Tibial nerve (tissue), 4 donors: ENCODE measurements at regions not wholly inside any gene's neighbourhood (a gene's known extent, or its start where the extent isn't known, plus 50 kb on each side); places are given as distances from the start of the nearest gene placed in this dataset.

Experiments
- DNase-seq, 2 donors: peaks; one replicate each; pipeline ENCODE4 v3.0.0-alpha.2; 2019; ENCODE audit warnings: low spot score in 2 of 2
- H3K27ac ChIP-seq, 4 donors: fragments of 200-600 bp; sonication (generic) in 3 of 4; one replicate each; pipeline ENCODE4 v1.5.1; 2017 to 2019; ENCODE audit warnings: mild to moderate bottlenecking in 1 of 4
- H3K27me3 ChIP-seq, 2 donors: fragments of 200-600 bp; sonication (generic) in 1 of 2; one replicate each; pipeline versions ENCODE4 v1.5.1 to v1.6.0; 2017 to 2019
- H3K36me3 ChIP-seq, 3 donors: fragments of 200-600 bp; sonication (generic); one replicate each; pipeline ENCODE4 v1.5.1; 2018 to 2019
- H3K4me1 ChIP-seq, 4 donors: fragments of 200-600 bp; sonication (generic) in 3 of 4; one replicate each; pipeline ENCODE4 v1.5.1; 2017 to 2019
- H3K4me3 ChIP-seq, 4 donors: fragments of 200-600 bp; sonication (generic) in 3 of 4; one replicate each; pipeline ENCODE4 v1.5.1; 2017 to 2019; ENCODE audit warnings: mild to moderate bottlenecking in 1 of 4, moderate library complexity in 1 of 4
- H3K9me3 ChIP-seq, 4 donors: fragments of 200-600 bp; sonication (generic) in 3 of 4; one replicate each; pipeline ENCODE4 v1.5.1; 2017 to 2019
- CTCF ChIP-seq, 5 experiments: fragments of 200-600 bp in 3 of 5; fragments of 450-650 bp in 2 of 5; sonication (generic) in 3 of 5; IDR thresholded peaks; one replicate each; pipeline ENCODE4 v1.5.1; 2016 to 2019; ENCODE audit warnings: antibody characterized with exemption in 5 of 5, mild to moderate bottlenecking in 3 of 5, moderate library complexity in 2 of 5
- EP300 ChIP-seq, 2 donors: sonication (generic); formaldehyde crosslinking; IDR thresholded peaks; one replicate each; pipeline ENCODE4 v1.6.1; 2017; ENCODE audit warnings: antibody characterized with exemption in 2 of 2, mild to moderate bottlenecking in 1 of 2
- POLR2A ChIP-seq, 2 donors: fragments of 450-650 bp; IDR thresholded peaks; one replicate each; pipeline ENCODE4 v1.6.1; 2017; ENCODE audit warnings: antibody characterized with exemption in 2 of 2, mild to moderate bottlenecking in 2 of 2, moderate library complexity in 2 of 2
- WGBS, 2 donors: methylation state at CpG; one replicate each; pipeline ENCODE4 v1.1.5; 2018; 5-methylcytosine and 5-hydroxymethylcytosine counted together

- Histone ChIP-seq H3K27ac (no peak overlapping the region), H3K27me3 (no peaks in the 10 kb centered on the region), H3K36me3 (no peaks in the 10 kb centered on the region), H3K4me1 (no peaks in the 10 kb centered on the region), H3K9me3 (no peaks in the 10 kb centered on the region), H3K4me3 (no peak overlapping the region)
- WGBS, 2 donors = 71 to 72% methylated on average over 4 of the region's 4 CpGs
- no peak for TF ChIP-seq POLR2A (IDR thresholded peaks at IDR 0.05)
- no peak for TF ChIP-seq CTCF (IDR thresholded peaks at IDR 0.05)
- TF ChIP-seq EP300 (IDR thresholded peaks at IDR 0.05) = no peak
- DNase-seq = no peak
Measured at GRCh38 chr9:29866556-29866955, 2293.3 kb upstream of the C9orf72 start.

- no peaks in the 10 kb centered on the region for H3K36me3 ChIP-seq
- TF ChIP-seq EP300 (IDR thresholded peaks at IDR 0.05) (no peak), POLR2A (IDR thresholded peaks at IDR 0.05) (no peak), CTCF (IDR thresholded peaks at IDR 0.05) (no peak)
- DNase-seq = no peak
- no peak overlapping the region for H3K27ac ChIP-seq
- no peaks in the 10 kb centered on the region for H3K9me3 ChIP-seq
- H3K4me3 ChIP-seq = no peak overlapping the region
- H3K27me3 ChIP-seq = no peaks in the 10 kb centered on the region
- no peaks in the 10 kb centered on the region for H3K4me1 ChIP-seq
Measured at GRCh38 chr9:29873579-29873978, 2300.3 kb upstream of the C9orf72 start.

GRCh38 chr9:29875547-29875946 is 2302.3 kb upstream of the C9orf72 start:
- no peak for DNase-seq
- TF ChIP-seq POLR2A (IDR thresholded peaks at IDR 0.05) (no peak), EP300 (IDR thresholded peaks at IDR 0.05) (no peak), CTCF (IDR thresholded peaks at IDR 0.05) (no peak)
- Histone ChIP-seq H3K27ac (no peak overlapping the region), H3K9me3 (no peaks in the 10 kb centered on the region), H3K27me3 (no peaks in the 10 kb centered on the region), H3K36me3 (no peaks in the 10 kb centered on the region), H3K4me3 (no peak overlapping the region), H3K4me1 (no peaks in the 10 kb centered on the region)
- WGBS, 2 donors = 65 to 77% methylated on average over 2 of the region's 2 CpGs

GRCh38 chr9:29882767-29883166 is 2309.5 kb upstream of the C9orf72 start:
- TF ChIP-seq CTCF (IDR thresholded peaks at IDR 0.05) (no peak), POLR2A (IDR thresholded peaks at IDR 0.05) (no peak), EP300 (IDR thresholded peaks at IDR 0.05) (no peak)
- 62 to 80% methylated on average over 2 of the region's 2 CpGs for WGBS, 2 donors

GRCh38 chr9:29906065-29906464 is 2332.8 kb upstream of the C9orf72 start:
- H3K4me3 ChIP-seq = no peak overlapping the region
- no peak for TF ChIP-seq POLR2A (IDR thresholded peaks at IDR 0.05)
- no peak for TF ChIP-seq CTCF (IDR thresholded peaks at IDR 0.05)
- TF ChIP-seq EP300 (IDR thresholded peaks at IDR 0.05) = no peak
- H3K9me3 ChIP-seq = no peaks in the 10 kb centered on the region
- no peaks in the 10 kb centered on the region for H3K4me1 ChIP-seq
- H3K27me3 ChIP-seq = no peaks in the 10 kb centered on the region
- H3K36me3 ChIP-seq = no peaks in the 10 kb centered on the region
- H3K27ac ChIP-seq = no peak overlapping the region
- no peak for DNase-seq

More at GRCh38 chr9:29882767-29883166, 2309.5 kb upstream of the C9orf72 start:
- H3K27me3 ChIP-seq = no peaks in the 10 kb centered on the region
- no peaks in the 10 kb centered on the region for H3K36me3 ChIP-seq
- no peaks in the 10 kb centered on the region for H3K9me3 ChIP-seq
- H3K27ac ChIP-seq = no peak overlapping the region
- H3K4me3 ChIP-seq = no peak overlapping the region
- DNase-seq = no peak
- no peaks in the 10 kb centered on the region for H3K4me1 ChIP-seq
